ENCODE measurements at regions not wholly inside any gene's neighbourhood (a gene's known extent, or its start where the extent isn't known, plus 50 kb on each side); places are given as distances from the start of the nearest gene placed in this dataset.

DNA sequence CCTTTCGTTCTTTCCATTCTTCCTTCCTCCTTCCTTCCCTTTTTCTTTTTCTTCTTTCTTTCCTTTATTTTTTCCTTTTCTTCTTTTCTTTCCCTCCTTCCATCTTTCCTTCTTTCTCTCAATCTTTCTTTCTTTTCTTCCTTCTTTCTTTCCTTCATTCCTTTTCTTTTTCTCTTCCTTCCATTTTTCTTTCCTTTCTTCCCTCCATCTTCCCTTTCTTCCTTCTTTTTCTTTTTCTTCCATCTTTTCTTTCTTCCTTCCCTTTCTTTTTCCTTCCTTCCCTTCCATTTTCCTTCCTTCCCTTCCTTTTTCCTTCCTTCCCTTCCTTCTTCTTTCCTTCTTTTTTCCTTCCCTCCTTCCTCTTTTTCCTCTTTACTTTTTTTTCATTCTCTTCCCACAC is 568.7 kb downstream of the GALR1 start:
- Histone ChIP-seq H3K9me3 (ENCODE audit: low read depth) (no peaks in the 10 kb centered on the region), H3K27me3 (replicated peaks; ENCODE audit: insufficient read depth) (no peaks in the 10 kb centered on the region), H3K9me2 (ENCODE audit: insufficient read depth) (no peaks in the 10 kb centered on the region), H3K27ac (no peak overlapping the region), H3K4me3 (no peak overlapping the region), H3K4me2 (ENCODE audit: unreplicated experiment) (no peak overlapping the region), H3K79me2 (ENCODE audit: insufficient read depth) (no peaks in the 10 kb centered on the region), H3K9ac (no peak overlapping the region), H3F3A (ENCODE audit: insufficient read depth) (no peaks in the 10 kb centered on the region), H3K36me3 (ENCODE audit: low read depth) (no peaks in the 10 kb centered on the region), H3K4me1 (ENCODE audit: insufficient read depth) (no peaks in the 10 kb centered on the region), H4K20me1 (ENCODE audit: insufficient read depth) (no peaks in the 10 kb centered on the region), H2AFZ (no peak overlapping the region)
- 17 to 29% methylated on average over 1 of the region's 1 CpG for WGBS, 2 experiments (ENCODE audit: low coverage in 1 of 2, low lambda C conversion rate in 2 of 2, missing lambda C conversion rate in 2 of 2)
- in situ Hi-C loops (cut with MboI) = no loop called here
- no peak for DNase-seq
- TF ChIP-seq EZH2phosphoT487 (IDR thresholded peaks at IDR 0.05; ENCODE audit: insufficient read depth, low read depth) = no peak

GRCh38 chr18:77820472-77820871 is 570.8 kb downstream of the GALR1 start:
- Histone ChIP-seq H3K4me3 (no peak overlapping the region), H4K20me1 (ENCODE audit: insufficient read depth) (no peaks in the 10 kb centered on the region), H3K9ac (no peak overlapping the region), H3K27me3 (replicated peaks; ENCODE audit: insufficient read depth) (no peaks in the 10 kb centered on the region), H3K9me3 (ENCODE audit: low read depth) (no peaks in the 10 kb centered on the region), H3K4me2 (ENCODE audit: unreplicated experiment) (no peak overlapping the region), H3K4me1 (ENCODE audit: insufficient read depth) (no peaks in the 10 kb centered on the region), H3K36me3 (ENCODE audit: low read depth) (no peaks in the 10 kb centered on the region), H3F3A (ENCODE audit: insufficient read depth) (no peaks in the 10 kb centered on the region), H3K27ac (no peak overlapping the region), H2AFZ (no peak overlapping the region), H3K79me2 (ENCODE audit: insufficient read depth) (no peaks in the 10 kb centered on the region), H3K9me2 (ENCODE audit: insufficient read depth) (no peaks in the 10 kb centered on the region)
- WGBS, 2 experiments (ENCODE audit: low coverage in 1 of 2, low lambda C conversion rate in 2 of 2, missing lambda C conversion rate in 2 of 2) = 37 to 43% methylated on average over 14 of the region's 14 CpGs
- no peak for DNase-seq
- in situ Hi-C loops (cut with MboI) = no loop called here
- TF ChIP-seq EZH2 (IDR thresholded peaks at IDR 0.05; ENCODE audit: insufficient read depth, poor library complexity, severe bottlenecking) (no peak), EZH2phosphoT487 (IDR thresholded peaks at IDR 0.05; ENCODE audit: insufficient read depth, low read depth) (no peak)

DNA sequence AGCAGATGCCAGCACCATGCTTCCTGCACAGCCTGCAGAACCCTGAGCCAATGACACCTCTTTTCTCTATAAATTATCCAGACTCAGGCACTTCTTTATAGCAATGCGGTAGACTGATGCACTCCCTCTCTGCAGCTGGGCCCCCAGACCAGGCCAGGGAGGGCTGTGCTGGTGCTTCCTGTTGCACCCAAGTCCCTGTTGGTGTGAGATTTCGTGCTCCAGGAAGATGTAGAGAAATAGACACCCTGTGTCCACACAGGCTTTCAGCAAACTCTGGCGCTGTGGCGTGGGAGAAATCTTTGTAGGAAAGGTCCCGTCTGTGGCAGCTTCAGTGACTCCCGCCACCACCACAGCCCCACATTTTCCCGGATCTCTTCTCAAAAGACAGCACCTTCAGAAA is 572.2 kb downstream of the GALR1 start:
- in situ Hi-C loops (cut with MboI) = no loop called here
- no peaks in the 10 kb centered on the region for H3F3A ChIP-seq (ENCODE audit: insufficient read depth)

DNA sequence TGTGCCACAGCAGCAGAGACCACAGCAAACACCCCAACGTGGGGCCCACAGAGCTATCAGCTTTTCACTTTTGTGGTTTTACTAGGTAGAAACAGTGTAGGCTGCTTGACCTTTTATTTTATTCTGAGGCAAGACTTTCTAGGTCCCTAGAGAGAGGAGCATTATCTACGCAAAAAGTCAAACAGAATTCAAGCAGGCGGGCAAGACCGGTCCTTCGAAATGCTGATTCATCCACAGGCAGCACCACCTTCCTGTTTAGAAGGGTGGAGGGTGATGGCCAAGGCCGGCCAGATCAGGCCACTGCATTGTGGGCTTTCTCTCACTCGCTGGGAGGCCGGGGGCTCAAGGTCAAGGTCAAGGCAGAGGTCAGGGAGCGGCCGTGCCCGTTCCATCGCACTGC is 573.0 kb downstream of the GALR1 start:
- Histone ChIP-seq H3K9me3 (ENCODE audit: low read depth) (no peaks in the 10 kb centered on the region), H2AFZ (no peak overlapping the region), H3K4me2 (ENCODE audit: unreplicated experiment) (no peak overlapping the region), H3K27ac (no peak overlapping the region), H3K79me2 (ENCODE audit: insufficient read depth) (no peaks in the 10 kb centered on the region), H4K20me1 (ENCODE audit: insufficient read depth) (no peaks in the 10 kb centered on the region), H3K27me3 (replicated peaks; ENCODE audit: insufficient read depth) (no peaks in the 10 kb centered on the region), H3K4me3 (no peak overlapping the region), H3K4me1 (ENCODE audit: insufficient read depth) (no peaks in the 10 kb centered on the region), H3F3A (ENCODE audit: insufficient read depth) (no peaks in the 10 kb centered on the region), H3K9me2 (ENCODE audit: insufficient read depth) (no peaks in the 10 kb centered on the region), H3K9ac (no peak overlapping the region), H3K36me3 (ENCODE audit: low read depth) (no peaks in the 10 kb centered on the region)
- no peak for DNase-seq
- TF ChIP-seq EZH2phosphoT487 (IDR thresholded peaks at IDR 0.05; ENCODE audit: insufficient read depth, low read depth) = no peak
- no peak for TF ChIP-seq EZH2 (IDR thresholded peaks at IDR 0.05; ENCODE audit: insufficient read depth, poor library complexity, severe bottlenecking)
- 31 to 36% methylated on average over 12 of the region's 12 CpGs for WGBS, 2 experiments (ENCODE audit: low coverage in 1 of 2, low lambda C conversion rate in 2 of 2, missing lambda C conversion rate in 2 of 2)
- in situ Hi-C loops (cut with MboI) = no loop called here

More for the DNA sequence above, 572.2 kb downstream of the GALR1 start:
- no peaks in the 10 kb centered on the region for H3K9me2 ChIP-seq (ENCODE audit: insufficient read depth)
- no peak overlapping the region for H3K9ac ChIP-seq
- H3K4me3 ChIP-seq = no peak overlapping the region
- H4K20me1 ChIP-seq (ENCODE audit: insufficient read depth) = no peaks in the 10 kb centered on the region
- no peaks in the 10 kb centered on the region for H3K79me2 ChIP-seq (ENCODE audit: insufficient read depth)
- 39 to 42% methylated on average over 7 of the region's 7 CpGs for WGBS, 2 experiments (ENCODE audit: low coverage in 1 of 2, low lambda C conversion rate in 2 of 2, missing lambda C conversion rate in 2 of 2)
- H3K9me3 ChIP-seq (ENCODE audit: low read depth) = no peaks in the 10 kb centered on the region
- no peaks in the 10 kb centered on the region for H3K27me3 ChIP-seq (replicated peaks; ENCODE audit: insufficient read depth)
- H3K4me1 ChIP-seq (ENCODE audit: insufficient read depth) = no peaks in the 10 kb centered on the region
- H3K27ac ChIP-seq = no peak overlapping the region
- TF ChIP-seq EZH2phosphoT487 (IDR thresholded peaks at IDR 0.05; ENCODE audit: insufficient read depth, low read depth) = no peak
- TF ChIP-seq EZH2 (IDR thresholded peaks at IDR 0.05; ENCODE audit: insufficient read depth, poor library complexity, severe bottlenecking) = no peak
- H2AFZ ChIP-seq = no peak overlapping the region
- DNase-seq = no peak
- no peaks in the 10 kb centered on the region for H3K36me3 ChIP-seq (ENCODE audit: low read depth)
- no peak overlapping the region for H3K4me2 ChIP-seq (ENCODE audit: unreplicated experiment)

DNA sequence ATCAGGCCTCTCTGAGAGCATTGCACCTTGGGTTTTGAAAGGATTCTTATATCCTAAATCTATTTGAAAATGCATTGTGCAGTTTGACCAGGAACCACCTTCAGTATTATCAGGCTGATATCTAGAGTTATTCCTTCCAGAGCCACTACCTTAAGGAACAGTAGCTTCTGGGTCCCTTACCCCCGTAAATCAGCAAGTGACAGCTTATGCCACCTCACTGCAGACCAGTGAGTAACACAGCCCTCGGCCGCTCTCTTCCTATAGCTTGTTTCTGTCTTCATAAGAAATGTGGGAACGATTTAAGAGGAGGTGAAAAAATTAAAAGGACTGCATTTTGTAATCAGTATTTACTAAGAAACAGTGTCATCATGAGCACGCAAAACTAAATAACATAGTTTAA is 584.2 kb downstream of the GALR1 start:
- Histone ChIP-seq H3K79me2 (ENCODE audit: insufficient read depth) (no peaks in the 10 kb centered on the region), H2AFZ (no peak overlapping the region), H3K4me1 (ENCODE audit: insufficient read depth) (no peaks in the 10 kb centered on the region), H3K9me3 (ENCODE audit: low read depth) (no peaks in the 10 kb centered on the region), H3K4me2 (ENCODE audit: unreplicated experiment) (no peak overlapping the region), H3K9ac (no peak overlapping the region), H3F3A (ENCODE audit: insufficient read depth) (no peaks in the 10 kb centered on the region), H3K27ac (no peak overlapping the region), H3K4me3 (no peak overlapping the region), H3K9me2 (ENCODE audit: insufficient read depth) (no peaks in the 10 kb centered on the region), H4K20me1 (ENCODE audit: insufficient read depth) (no peaks in the 10 kb centered on the region), H3K27me3 (replicated peaks; ENCODE audit: insufficient read depth) (no peaks in the 10 kb centered on the region), H3K36me3 (ENCODE audit: low read depth) (no peaks in the 10 kb centered on the region)
- no peak for DNase-seq
- TF ChIP-seq EZH2phosphoT487 (IDR thresholded peaks at IDR 0.05; ENCODE audit: insufficient read depth, low read depth) (no peak), EZH2 (IDR thresholded peaks at IDR 0.05; ENCODE audit: insufficient read depth, poor library complexity, severe bottlenecking) (no peak)
- 16 to 20% methylated on average over 5 of the region's 5 CpGs for WGBS, 2 experiments (ENCODE audit: low coverage in 1 of 2, low lambda C conversion rate in 2 of 2, missing lambda C conversion rate in 2 of 2)
- in situ Hi-C loops (cut with MboI) = no loop called here
